DOHH2 (cell line): ENCODE measurements at regions not wholly inside any gene's neighbourhood (a gene's known extent, or its start where the extent isn't known, plus 50 kb on each side); places are given as distances from the start of the nearest gene placed in this dataset.
"Not testable (repeated sequence)": the region's sequence is repeated elsewhere in the genome, so short reads cannot be mapped to it uniquely, and the experiment has no call there.

ENCODE experiments used
- EZH2phosphoT487 ChIP-seq: fragments of 200-600 bp; sonication (generic); IDR thresholded peaks from 2 replicates; pipeline ENCODE4 v1.6.1; 2017; ENCODE audit warnings: borderline replicate concordance, mild to moderate bottlenecking, antibody characterized with exemption, low read length, moderate library complexity, mixed read lengths
- TF ChIP-seq, protein P1 (sequence below): fragments of 200-600 bp; sonication (generic); IDR thresholded peaks from one replicate; pipeline ENCODE4 v1.5.1; 2014; ENCODE audit warnings: antibody characterized with exemption, mild to moderate bottlenecking, low read depth, low read length; ENCODE audit not compliant: poor library complexity, severe bottlenecking

DNA sequence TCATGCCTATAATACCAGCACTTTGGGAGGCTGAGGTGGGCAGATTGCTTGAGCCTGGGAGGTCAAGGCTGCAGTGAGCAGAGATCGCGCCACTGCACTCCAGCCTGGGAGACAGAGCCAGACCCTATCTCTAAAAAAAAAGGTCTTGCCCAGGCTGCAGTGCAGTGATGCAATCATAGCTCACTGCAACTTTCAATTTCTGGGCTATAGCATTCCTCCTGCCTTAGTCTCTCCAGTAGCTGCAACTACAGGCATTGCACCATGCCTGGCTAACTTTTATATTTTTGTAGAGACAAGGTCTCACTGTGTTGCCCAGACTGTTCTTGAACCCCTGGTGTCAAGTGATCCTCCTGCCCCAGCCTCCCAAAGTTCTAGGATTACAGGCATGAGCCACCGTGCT, 90.4 kb upstream of the TSC22D1 start:
- TF ChIP-seq, protein P1, sequence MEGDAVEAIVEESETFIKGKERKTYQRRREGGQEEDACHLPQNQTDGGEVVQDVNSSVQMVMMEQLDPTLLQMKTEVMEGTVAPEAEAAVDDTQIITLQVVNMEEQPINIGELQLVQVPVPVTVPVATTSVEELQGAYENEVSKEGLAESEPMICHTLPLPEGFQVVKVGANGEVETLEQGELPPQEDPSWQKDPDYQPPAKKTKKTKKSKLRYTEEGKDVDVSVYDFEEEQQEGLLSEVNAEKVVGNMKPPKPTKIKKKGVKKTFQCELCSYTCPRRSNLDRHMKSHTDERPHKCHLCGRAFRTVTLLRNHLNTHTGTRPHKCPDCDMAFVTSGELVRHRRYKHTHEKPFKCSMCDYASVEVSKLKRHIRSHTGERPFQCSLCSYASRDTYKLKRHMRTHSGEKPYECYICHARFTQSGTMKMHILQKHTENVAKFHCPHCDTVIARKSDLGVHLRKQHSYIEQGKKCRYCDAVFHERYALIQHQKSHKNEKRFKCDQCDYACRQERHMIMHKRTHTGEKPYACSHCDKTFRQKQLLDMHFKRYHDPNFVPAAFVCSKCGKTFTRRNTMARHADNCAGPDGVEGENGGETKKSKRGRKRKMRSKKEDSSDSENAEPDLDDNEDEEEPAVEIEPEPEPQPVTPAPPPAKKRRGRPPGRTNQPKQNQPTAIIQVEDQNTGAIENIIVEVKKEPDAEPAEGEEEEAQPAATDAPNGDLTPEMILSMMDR, result not testable (repeated sequence)
- not testable (repeated sequence) for TF ChIP-seq EZH2phosphoT487
